Endothelial cell of umbilical vein (primary cell): ENCODE measurements at regions not wholly inside any gene's neighbourhood (a gene's known extent, or its start where the extent isn't known, plus 50 kb on each side); places are given as distances from the start of the nearest gene placed in this dataset.

ENCODE experiments used
- BruUV-seq: library from RNA; stranded (reverse); fragments of 400-500 nt; replicated peaks from 2 replicates; lab custom pipeline; 2021; lab: Mats Ljungman, UMichigan
- CTCF ChIA-PET: fragments of 300-600, 350-600 bp; sonication (Branson Sonifier 250); formaldehyde crosslinking; loops from one replicate; lab custom pipeline; 2021; ENCODE audit warnings: antibody characterized with exemption, inconsistent platforms; lab: Charles Lee
- POLR2A ChIA-PET: fragments of 300-600, 350-600 bp; sonication (Branson Sonifier 250); formaldehyde crosslinking; loops from one replicate; lab custom pipeline; 2021; ENCODE audit warnings: antibody characterized with exemption, inconsistent platforms; lab: Charles Lee
- DNase-seq: peaks from one replicate; pipeline ENCODE4 v3.0.0-alpha.2; 2011; ENCODE audit warnings: low read depth, low spot score
- FAIRE-seq: peaks from 2 replicates; lab custom pipeline; 2011; peaks lifted over from hg19 to GRCh38; lab: Jason Lieb, UNC
- H2AFZ ChIP-seq: 2 replicates; pipeline ENCODE4 v1.6.0; 2012; ENCODE audit warnings: low read depth, low read length, control low read depth, inconsistent platforms
- H3K27ac ChIP-seq: 2 replicates; pipeline ENCODE4 v1.5.1; 2011; ENCODE audit warnings: low read depth, mild to moderate bottlenecking, control low read depth, low read length, moderate library complexity; ENCODE audit not compliant: insufficient read depth
- H3K27me3 ChIP-seq, 2 experiments: 2 replicates each; pipeline versions ENCODE4 v1.6.0 to v1.6.1; 2011; ENCODE audit warnings: low read length in 2 of 2, mixed read lengths in 1 of 2; ENCODE audit not compliant: control insufficient read depth in 2 of 2, insufficient read depth in 2 of 2
- H3K36me3 ChIP-seq, 2 experiments: 2 replicates in 1 of 2; 3 replicates in 1 of 2; pipeline ENCODE4 v1.5.1; 2011; ENCODE audit warnings: low read length in 2 of 2, mild to moderate bottlenecking in 1 of 2, moderate library complexity in 1 of 2; ENCODE audit not compliant: control insufficient read depth in 2 of 2, insufficient read depth in 2 of 2; ENCODE audit errors: extremely low read depth in 1 of 2
- H3K4me1 ChIP-seq: 3 replicates; pipeline ENCODE4 v1.5.1; 2011; ENCODE audit warnings: mild to moderate bottlenecking, low read length; ENCODE audit not compliant: control insufficient read depth, insufficient read depth; ENCODE audit errors: extremely low read depth
- H3K4me2 ChIP-seq: 2 replicates; pipeline ENCODE4 v1.6.1; 2011; ENCODE audit warnings: low read length, control low read depth, mixed read lengths; ENCODE audit not compliant: insufficient read depth
- H3K4me3 ChIP-seq, 3 experiments: fragments of 200-600 bp in 1 of 3; sonication (generic), shearing (Covaris generic) in 1 of 3; replicated peaks in 1 of 3; 2 replicates each; pipeline ENCODE4 v1.5.1; 2011 to 2016; ENCODE audit warnings: control low read depth in 3 of 3, low read length in 3 of 3, mild to moderate bottlenecking in 2 of 3, inconsistent platforms in 1 of 3, low read depth in 1 of 3, moderate library complexity in 1 of 3; ENCODE audit not compliant: insufficient read depth in 1 of 3
- H3K79me2 ChIP-seq: 2 replicates; pipeline ENCODE4 v1.6.0; 2012; ENCODE audit warnings: low read length, inconsistent platforms; ENCODE audit not compliant: control insufficient read depth, insufficient read depth
- H3K9ac ChIP-seq: replicated peaks from 2 replicates; pipeline ENCODE3; 2011; ENCODE audit warnings: low read length, control low read depth; ENCODE audit not compliant: insufficient read depth; ENCODE audit errors: extremely low read depth
- H3K9me1 ChIP-seq: replicated peaks from 3 replicates; pipeline ENCODE4 v1.6.0; 2011; ENCODE audit warnings: mild to moderate bottlenecking, low read length; ENCODE audit not compliant: control insufficient read depth, insufficient read depth; ENCODE audit errors: extremely low read depth
- H3K9me3 ChIP-seq: replicated peaks from 2 replicates; pipeline ENCODE4 v1.5.1; 2012; ENCODE audit warnings: low read length, inconsistent platforms; ENCODE audit not compliant: control insufficient read depth, insufficient read depth
- H4K20me1 ChIP-seq: replicated peaks from 2 replicates; pipeline ENCODE3; 2011; ENCODE audit warnings: mild to moderate bottlenecking, low read length; ENCODE audit not compliant: control insufficient read depth, insufficient read depth; ENCODE audit errors: extremely low read depth
- CTCF ChIP-seq, 2 donors: IDR thresholded peaks; 1 replicate in 1 of 2; 2 replicates in 1 of 2; pipeline ENCODE4 v1.5.1; 2011; ENCODE audit warnings: low read length in 2 of 2, mild to moderate bottlenecking in 2 of 2, moderate library complexity in 2 of 2, control low read depth in 1 of 2, inconsistent platforms in 1 of 2, low read depth in 1 of 2; ENCODE audit not compliant: insufficient read depth in 1 of 2; ENCODE audit errors: extremely low read depth in 1 of 2
- EZH2 ChIP-seq: IDR thresholded peaks from 2 replicates; pipeline ENCODE4 v1.6.1; 2012; ENCODE audit warnings: borderline replicate concordance, low read depth, mild to moderate bottlenecking, moderate library complexity, low read length, inconsistent platforms; ENCODE audit not compliant: severe bottlenecking
- FOS ChIP-seq: IDR thresholded peaks from 2 replicates; pipeline ENCODE4 v1.6.1; 2011; ENCODE audit warnings: mild to moderate bottlenecking, low read length, moderate library complexity, borderline replicate concordance; ENCODE audit not compliant: insufficient read depth
- GATA2 ChIP-seq: IDR thresholded peaks from 2 replicates; pipeline ENCODE4 v1.7.0; 2011; ENCODE audit warnings: low read depth, mild to moderate bottlenecking, moderate library complexity, mixed read lengths, low read length; ENCODE audit not compliant: insufficient read length, insufficient read depth
- JUN ChIP-seq: IDR thresholded peaks from 2 replicates; pipeline ENCODE4 v1.6.1; 2011; ENCODE audit warnings: borderline replicate concordance, low read depth; ENCODE audit not compliant: insufficient read length, insufficient read depth
- MAX ChIP-seq: IDR thresholded peaks from 2 replicates; pipeline ENCODE4 v1.6.1; 2011; ENCODE audit not compliant: insufficient read depth, insufficient read length
- MYC ChIP-seq: IDR thresholded peaks from one replicate; pipeline ENCODE4 v1.6.1; 2011; ENCODE audit warnings: mild to moderate bottlenecking, low read depth, low read length
- POLR2A ChIP-seq: IDR thresholded peaks from 2 replicates; pipeline ENCODE4 v1.6.1; 2012; ENCODE audit warnings: low read depth, mild to moderate bottlenecking, control low read depth, low read length
- POLR2AphosphoS5 ChIP-seq: IDR thresholded peaks from 2 replicates; pipeline ENCODE4 v1.6.1; 2012; ENCODE audit warnings: low read depth, mild to moderate bottlenecking, control low read depth, low read length, moderate library complexity; ENCODE audit not compliant: insufficient read depth
- dilution Hi-C: fragments of 300-500 bp; cut with MboI; formaldehyde crosslinking; loops from one replicate; pipeline ENCODE4 v1.15.0; 2019; ENCODE audit warnings: low sequenced_read_pairs; ENCODE audit not compliant: extremely low pct_ligation_motif_present
- intact Hi-C: fragments of 100-400 bp; cut with micrococcal nuclease; formaldehyde crosslinking; loops from one replicate; pipeline ENCODE4 v1.10.0; 2022

DNA sequence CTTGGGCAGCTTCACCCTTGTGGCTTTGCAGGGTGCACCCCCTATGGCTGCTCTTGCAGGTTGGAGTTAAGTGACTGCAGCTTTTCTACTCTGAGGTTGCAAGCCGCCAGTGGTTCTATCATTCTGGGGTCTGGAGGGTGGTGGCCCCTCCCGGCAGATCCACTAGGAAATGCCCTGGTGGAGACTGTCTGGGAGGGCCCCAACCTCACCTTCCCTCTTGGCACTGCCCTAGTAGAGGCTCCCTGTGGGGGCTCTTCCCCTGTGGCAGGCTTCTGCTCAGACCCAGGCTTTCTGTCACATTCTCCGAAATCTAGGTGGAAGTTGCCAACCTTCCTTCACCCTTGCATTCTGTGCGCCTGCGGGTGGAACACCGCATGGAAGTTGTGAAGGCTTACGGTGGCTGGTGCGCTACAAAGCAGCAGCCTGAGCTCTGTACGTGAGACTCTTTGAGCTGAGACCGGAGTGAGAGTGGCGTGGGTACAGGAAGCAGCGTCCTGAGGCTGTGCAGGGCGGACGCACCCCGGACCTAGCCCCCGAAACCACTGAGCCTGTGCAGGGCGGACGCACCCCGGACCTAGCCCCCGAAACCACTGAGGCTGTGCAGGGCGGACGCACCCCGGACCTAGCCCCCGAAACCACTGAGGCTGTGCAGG is 626.7 kb upstream of the FRG1 start:
- no peak overlapping the region for H3K9ac ChIP-seq
- no peaks in the 10 kb centered on the region for H3K36me3 ChIP-seq
- FAIRE-seq (no peak), DNase-seq (no peak)
- no peak overlapping the region for H3K4me2 ChIP-seq
- ChIA-PET POLR2A (no interaction called here), CTCF (no interaction called here)
- intact Hi-C loops (no loop called here), dilution Hi-C loops (no loop called here)
- H3K4me3 ChIP-seq: no peak overlapping the region
- no peaks in the 10 kb centered on the region for H3K9me3 ChIP-seq
- no peaks in the 10 kb centered on the region for H3K79me2 ChIP-seq
- no peaks in the 10 kb centered on the region for H3K9me1 ChIP-seq
- H2AFZ ChIP-seq: no peak overlapping the region
- no peaks in the 10 kb centered on the region for H3K4me1 ChIP-seq
- H4K20me1 ChIP-seq: no peaks in the 10 kb centered on the region
- H3K27ac ChIP-seq: no peak overlapping the region
- no peaks in the 10 kb centered on the region for H3K27me3 ChIP-seq
- BruUV-seq: no TSS peak
- TF ChIP-seq CTCF (IDR thresholded peaks at IDR 0.05; ENCODE audit: extremely low read depth in 1 of 2, insufficient read depth in 1 of 2, low read depth in 1 of 2, low read length in 2 of 2) (no peak), EZH2 (no peak), POLR2AphosphoS5 (no peak), POLR2A (no peak), JUN (no peak), MAX (no peak), GATA2 (no peak), MYC (no peak), FOS (no peak)
